Caco-2 (cell line): ENCODE measurements at regions not wholly inside any gene's neighbourhood (a gene's known extent, or its start where the extent isn't known, plus 50 kb on each side); places are given as distances from the start of the nearest gene placed in this dataset.
"Not testable (repeated sequence)": the region's sequence is repeated elsewhere in the genome, so short reads cannot be mapped to it uniquely, and the experiment has no call there.

Source experiments
- BruUV-seq: library from RNA; stranded (reverse); fragments of 400-500 nt; replicated peaks from 2 replicates; lab custom pipeline; 2021; lab: Mats Ljungman, UMichigan
- CTCF ChIA-PET: fragments of 300-600 bp; sonication (Branson Sonifier 250); formaldehyde crosslinking; loops from one replicate; lab custom pipeline; 2022; ENCODE audit warnings: antibody characterized with exemption; lab: Charles Lee
- POLR2A ChIA-PET: fragments of 300-600 bp; sonication (Branson Sonifier 250); formaldehyde crosslinking; loops from one replicate; lab custom pipeline; 2022; ENCODE audit warnings: antibody characterized with exemption; lab: Charles Lee
- DNase-seq, 2 experiments: peaks; one replicate each; pipeline versions ENCODE4 v3.0.0 to v3.0.0-alpha.2; 2020 to 2022
- H3K27me3 ChIP-seq: replicated peaks from 2 replicates; pipeline ENCODE4 v1.6.0; 2011; ENCODE audit warnings: low read length; ENCODE audit not compliant: control insufficient read depth, insufficient read depth
- H3K36me3 ChIP-seq: 2 replicates; pipeline ENCODE4 v1.5.1; 2011; ENCODE audit warnings: low read length; ENCODE audit not compliant: control insufficient read depth, insufficient read depth
- H3K4me1 ChIP-seq: fragments of 250-450 bp; sonication (Bioruptor Pico); 2 replicates; pipeline ENCODE4 v1.5.1; 2020; ENCODE audit warnings: mild to moderate bottlenecking
- H3K4me3 ChIP-seq: 2 replicates; pipeline ENCODE4 v1.5.1; 2011; ENCODE audit warnings: low read depth, mild to moderate bottlenecking, control low read depth, low read length
- H3K9me3 ChIP-seq: fragments of 250-450 bp; sonication (Bioruptor Pico); 2 replicates; pipeline ENCODE4 v1.5.1; 2020; ENCODE audit warnings: mild to moderate bottlenecking, moderate library complexity
- H3K27ac Mint-ChIP-seq: one replicate; pipeline ENCODE4 v1.8.0; 2022; ENCODE audit warnings: mixed read lengths; ENCODE audit not compliant: unreplicated experiment
- H3K27me3 Mint-ChIP-seq: one replicate; pipeline ENCODE4 v1.8.0; 2022; ENCODE audit warnings: mixed read lengths; ENCODE audit not compliant: insufficient read depth, unreplicated experiment
- H3K36me3 Mint-ChIP-seq: one replicate; pipeline ENCODE4 v1.8.0; 2022; ENCODE audit warnings: mild to moderate bottlenecking, mixed read lengths; ENCODE audit not compliant: insufficient read depth, unreplicated experiment
- H3K4me1 Mint-ChIP-seq: one replicate; pipeline ENCODE4 v1.8.0; 2022; ENCODE audit warnings: low read depth, mixed read lengths; ENCODE audit not compliant: unreplicated experiment
- H3K4me3 Mint-ChIP-seq: one replicate; pipeline ENCODE4 v1.8.0; 2022; ENCODE audit warnings: mild to moderate bottlenecking, moderate library complexity, mixed read lengths; ENCODE audit not compliant: unreplicated experiment
- H3K9me3 Mint-ChIP-seq: one replicate; pipeline ENCODE4 v1.8.0; 2022; ENCODE audit warnings: mixed read lengths; ENCODE audit not compliant: unreplicated experiment
- CTCF ChIP-seq, 2 experiments: fragments of 200-600 bp in 1 of 2; IDR thresholded peaks; 1 replicate in 1 of 2; 2 replicates in 1 of 2; pipeline versions ENCODE4 v1.5.1 to v1.8.0; 2011 to 2022; ENCODE audit warnings: antibody characterized with exemption in 1 of 2, control low read depth in 1 of 2, inconsistent platforms in 1 of 2, low read depth in 1 of 2, low read length in 1 of 2, mild to moderate bottlenecking in 1 of 2, moderate library complexity in 1 of 2; ENCODE audit not compliant: insufficient read depth in 1 of 2, severe bottlenecking in 1 of 2, unreplicated experiment in 1 of 2
- intact Hi-C: fragments of 100-400 bp; cut with micrococcal nuclease; formaldehyde crosslinking; loops from one replicate; pipeline ENCODE4 v1.10.0; 2022; ENCODE audit not compliant: unreplicated experiment

- H3K36me3 ChIP-seq, result no peaks in the 10 kb centered on the region
- Mint-ChIP-seq H3K27me3 (no peaks in the 10 kb centered on the region), H3K27ac (no peak overlapping the region), H3K4me1 (no peaks in the 10 kb centered on the region), H3K36me3 (no peaks in the 10 kb centered on the region), H3K9me3 (no peaks in the 10 kb centered on the region), H3K4me3 (no peak overlapping the region)
- H3K27me3 ChIP-seq, result no peaks in the 10 kb centered on the region
- no TSS peak for BruUV-seq
- TF ChIP-seq CTCF (IDR thresholded peaks at IDR 0.05; ENCODE audit: insufficient read depth in 1 of 2, low read depth in 1 of 2, low read length in 1 of 2, severe bottlenecking in 1 of 2, unreplicated experiment in 1 of 2), result no peak
- ChIA-PET CTCF (no interaction called here), POLR2A (no interaction called here)
- H3K4me1 ChIP-seq, result no peaks in the 10 kb centered on the region
- no peaks in the 10 kb centered on the region for H3K9me3 ChIP-seq
- H3K4me3 ChIP-seq, result no peak overlapping the region
- intact Hi-C loops, result no loop called here
- DNase-seq, result no peak
These were observed 368.7 kb downstream of the CDH19 start for GRCh38 chr18:66235206-66235605.

- no peaks in the 10 kb centered on the region for H3K4me1 ChIP-seq
- no peak for TF ChIP-seq CTCF (IDR thresholded peaks at IDR 0.05; ENCODE audit: insufficient read depth in 1 of 2, low read depth in 1 of 2, low read length in 1 of 2, severe bottlenecking in 1 of 2, unreplicated experiment in 1 of 2)
- no peak overlapping the region for H3K4me3 ChIP-seq
- Mint-ChIP-seq H3K27me3 (no peaks in the 10 kb centered on the region), H3K9me3 (no peaks in the 10 kb centered on the region), H3K27ac (no peak overlapping the region), H3K36me3 (no peaks in the 10 kb centered on the region), H3K4me1 (no peaks in the 10 kb centered on the region), H3K4me3 (no peak overlapping the region)
- BruUV-seq, result no TSS peak
- intact Hi-C loops, result no loop called here
- DNase-seq, result no peak
- no peaks in the 10 kb centered on the region for H3K27me3 ChIP-seq
- ChIA-PET POLR2A (no interaction called here), CTCF (no interaction called here)
- no peaks in the 10 kb centered on the region for H3K36me3 ChIP-seq
- H3K9me3 ChIP-seq, result no peaks in the 10 kb centered on the region
These were observed 377.1 kb downstream of the CDH19 start for GRCh38 chr18:66226782-66227181.

- H3K4me3 Mint-ChIP-seq, H3K36me3 Mint-ChIP-seq, CTCF ChIA-PET, H3K27me3 Mint-ChIP-seq, POLR2A ChIA-PET, H3K36me3 ChIP-seq, H3K27me3 ChIP-seq, DNase-seq, H3K27ac Mint-ChIP-seq, H3K4me1 Mint-ChIP-seq, BruUV-seq, H3K9me3 Mint-ChIP-seq, intact Hi-C loops, H3K9me3 ChIP-seq, H3K4me3 ChIP-seq, H3K4me1 ChIP-seq: not testable (repeated sequence)
These were observed 380.6 kb downstream of the CDH19 start for GRCh38 chr18:66223317-66223716.

- Histone ChIP-seq H3K9me3 (no peaks in the 10 kb centered on the region), H3K4me3 (no peak overlapping the region), H3K36me3 (no peaks in the 10 kb centered on the region), H3K4me1 (no peaks in the 10 kb centered on the region), H3K27me3 (no peaks in the 10 kb centered on the region)
- intact Hi-C loops, result no loop called here
- no peak overlapping the region for H3K4me3 Mint-ChIP-seq
- TF ChIP-seq CTCF (IDR thresholded peaks at IDR 0.05; ENCODE audit: insufficient read depth in 1 of 2, low read depth in 1 of 2, low read length in 1 of 2, severe bottlenecking in 1 of 2, unreplicated experiment in 1 of 2), result no peak
- BruUV-seq, result no TSS peak
- POLR2A ChIA-PET, result no interaction called here
- H3K27ac Mint-ChIP-seq, result no peak overlapping the region
- H3K9me3 Mint-ChIP-seq, result no peaks in the 10 kb centered on the region
- DNase-seq, result no peak
- H3K4me1 Mint-ChIP-seq, result no peaks in the 10 kb centered on the region
- CTCF ChIA-PET, result no interaction called here
- H3K27me3 Mint-ChIP-seq, result no peaks in the 10 kb centered on the region
- H3K36me3 Mint-ChIP-seq, result no peaks in the 10 kb centered on the region
These were observed 381.7 kb downstream of the CDH19 start for GRCh38 chr18:66222174-66222573.
